ENCODE measurements at regions not wholly inside any gene's neighbourhood (a gene's known extent, or its start where the extent isn't known, plus 50 kb on each side); places are given as distances from the start of the nearest gene placed in this dataset.

GRCh38 chr5:82365744-82366228 lies 87.6 kb upstream of the RPS23 start:
- WGBS (ENCODE audit: extremely low coverage, insufficient coverage, insufficient read length): no CpG with 5 or more reads among the region's 5 CpGs

DNA sequence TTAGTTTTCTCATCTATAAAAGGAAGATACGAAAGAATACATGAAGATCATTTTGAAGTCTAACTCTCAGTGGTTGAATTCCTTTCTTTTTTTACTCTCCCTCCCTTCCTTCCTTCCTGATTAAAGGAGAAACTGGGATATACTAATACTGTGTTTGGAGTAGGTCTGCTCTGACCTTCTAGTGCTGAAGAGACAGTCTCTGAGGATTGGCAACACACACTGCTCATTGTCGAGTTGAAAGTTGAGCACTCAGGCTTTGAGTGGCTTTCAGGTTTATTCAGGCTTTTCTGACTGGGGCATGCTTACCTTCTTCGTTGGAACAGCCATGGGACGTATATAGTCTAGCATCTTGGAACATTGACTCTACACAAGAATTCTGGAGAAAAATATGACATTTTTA lies 86.9 kb upstream of the RPS23 start:
- Histone ChIP-seq H4K91ac (ENCODE audit: low read depth, low read length) (no peak overlapping the region), H3K27ac (ENCODE audit: low read depth, low read length) (no peak overlapping the region), H3K9ac (ENCODE audit: low read length) (no peak overlapping the region), H2BK12ac (ENCODE audit: low read length) (no peak overlapping the region), H2BK120ac (ENCODE audit: insufficient read depth, low read length, poor library complexity) (no peak overlapping the region), H3K4me3 (ENCODE audit: low read depth, low read length) (no peak overlapping the region), H4K8ac (ENCODE audit: low read depth, low read length) (no peak overlapping the region), H3K79me2 (ENCODE audit: control insufficient read depth, insufficient read depth, low read length, poor library complexity) (no peaks in the 10 kb centered on the region), H3K18ac (ENCODE audit: low read length) (no peak overlapping the region), H2BK5ac (ENCODE audit: low read depth, low read length, poor library complexity) (no peak overlapping the region), H3K4me1 (ENCODE audit: control insufficient read depth in 1 of 2, insufficient read depth in 2 of 2, low read length in 2 of 2) (no peaks in the 10 kb centered on the region), H3K4me2 (ENCODE audit: low read length) (no peak overlapping the region), H3K4ac (ENCODE audit: low read depth, low read length) (no peak overlapping the region), H3K23ac (ENCODE audit: low read length) (no peak overlapping the region), H3K9me3 (ENCODE audit: insufficient read depth, low read depth, low read length) (no peaks in the 10 kb centered on the region), H4K12ac (ENCODE audit: low read depth, low read length) (no peak overlapping the region), H3K27me3 (ENCODE audit: insufficient read depth, low read length) (no peaks in the 10 kb centered on the region), H2AFZ (ENCODE audit: insufficient read depth, low read length, poor library complexity) (no peak overlapping the region), H3K36me3 (ENCODE audit: control insufficient read depth in 1 of 2, insufficient read depth in 2 of 2, low read length in 2 of 2) (no peaks in the 10 kb centered on the region), H3K14ac (ENCODE audit: low read length) (no peak overlapping the region), H3K79me1 (ENCODE audit: low read length) (no peaks in the 10 kb centered on the region), H2AK5ac (ENCODE audit: low read length) (no peak overlapping the region)
- no CpG with 5 or more reads among the region's 4 CpGs for WGBS (ENCODE audit: extremely low coverage, insufficient coverage, insufficient read length)
- DNase-seq: no peak

More at GRCh38 chr5:82365744-82366228, 87.6 kb upstream of the RPS23 start:
- Histone ChIP-seq H3K4me1 (ENCODE audit: control insufficient read depth in 1 of 2, insufficient read depth in 2 of 2, low read length in 2 of 2) (no peaks in the 10 kb centered on the region), H3K79me1 (ENCODE audit: low read length) (no peaks in the 10 kb centered on the region), H3K23ac (ENCODE audit: low read length) (no peak overlapping the region), H3K9me3 (ENCODE audit: insufficient read depth, low read depth, low read length) (no peaks in the 10 kb centered on the region), H2AFZ (ENCODE audit: insufficient read depth, low read length, poor library complexity) (no peak overlapping the region), H3K27ac (ENCODE audit: low read depth, low read length) (no peak overlapping the region), H2BK120ac (ENCODE audit: insufficient read depth, low read length, poor library complexity) (no peak overlapping the region), H3K79me2 (ENCODE audit: control insufficient read depth, insufficient read depth, low read length, poor library complexity) (no peaks in the 10 kb centered on the region), H4K91ac (ENCODE audit: low read depth, low read length) (no peak overlapping the region), H3K27me3 (ENCODE audit: insufficient read depth, low read length) (no peaks in the 10 kb centered on the region), H3K4me3 (ENCODE audit: low read depth, low read length) (no peak overlapping the region), H3K4ac (ENCODE audit: low read depth, low read length) (no peak overlapping the region), H2AK5ac (ENCODE audit: low read length) (no peak overlapping the region), H3K36me3 (ENCODE audit: control insufficient read depth in 1 of 2, insufficient read depth in 2 of 2, low read length in 2 of 2) (no peaks in the 10 kb centered on the region), H3K18ac (ENCODE audit: low read length) (no peak overlapping the region), H4K8ac (ENCODE audit: low read depth, low read length) (no peak overlapping the region), H3K9ac (ENCODE audit: low read length) (no peak overlapping the region), H2BK12ac (ENCODE audit: low read length) (no peak overlapping the region), H4K12ac (ENCODE audit: low read depth, low read length) (no peak overlapping the region), H3K14ac (ENCODE audit: low read length) (no peak overlapping the region), H2BK5ac (ENCODE audit: low read depth, low read length, poor library complexity) (no peak overlapping the region), H3K4me2 (ENCODE audit: low read length) (no peak overlapping the region)
- peak in 1 of 2 donors; percentile 16 for DNase-seq

GRCh38 chr5:82364497-82364896 lies 86.3 kb upstream of the RPS23 start:
- Histone ChIP-seq H3K9ac (ENCODE audit: low read length) (no peak overlapping the region), H3K4ac (ENCODE audit: low read depth, low read length) (no peak overlapping the region), H3K27ac (ENCODE audit: low read depth, low read length) (no peak overlapping the region), H3K79me2 (ENCODE audit: control insufficient read depth, insufficient read depth, low read length, poor library complexity) (no peaks in the 10 kb centered on the region), H4K8ac (ENCODE audit: low read depth, low read length) (no peak overlapping the region), H3K9me3 (ENCODE audit: insufficient read depth, low read depth, low read length) (no peaks in the 10 kb centered on the region), H3K27me3 (ENCODE audit: insufficient read depth, low read length) (no peaks in the 10 kb centered on the region), H3K23ac (ENCODE audit: low read length) (no peak overlapping the region), H2BK120ac (ENCODE audit: insufficient read depth, low read length, poor library complexity) (no peak overlapping the region), H3K4me1 (ENCODE audit: control insufficient read depth in 1 of 2, insufficient read depth in 2 of 2, low read length in 2 of 2) (no peaks in the 10 kb centered on the region), H3K4me3 (ENCODE audit: low read depth, low read length) (no peak overlapping the region), H3K79me1 (ENCODE audit: low read length) (no peaks in the 10 kb centered on the region), H2BK12ac (ENCODE audit: low read length) (no peak overlapping the region), H3K36me3 (ENCODE audit: control insufficient read depth in 1 of 2, insufficient read depth in 2 of 2, low read length in 2 of 2) (no peaks in the 10 kb centered on the region), H2BK5ac (ENCODE audit: low read depth, low read length, poor library complexity) (no peak overlapping the region), H4K91ac (ENCODE audit: low read depth, low read length) (no peak overlapping the region), H3K4me2 (ENCODE audit: low read length) (no peak overlapping the region), H2AK5ac (ENCODE audit: low read length) (no peak overlapping the region), H4K12ac (ENCODE audit: low read depth, low read length) (no peak overlapping the region), H2AFZ (ENCODE audit: insufficient read depth, low read length, poor library complexity) (no peak overlapping the region), H3K14ac (ENCODE audit: low read length) (no peak overlapping the region), H3K18ac (ENCODE audit: low read length) (no peak overlapping the region)
- DNase-seq: peak in 1 of 2 donors; percentile 14
- no CpG with 5 or more reads among the region's 5 CpGs for WGBS (ENCODE audit: extremely low coverage, insufficient coverage, insufficient read length)

GRCh38 chr5:82363524-82363923 lies 85.4 kb upstream of the RPS23 start:
- H2BK120ac ChIP-seq (ENCODE audit: insufficient read depth, low read length, poor library complexity): no peak overlapping the region
- H3K4me3 ChIP-seq (ENCODE audit: low read depth, low read length): no peak overlapping the region
- no peak overlapping the region for H4K12ac ChIP-seq (ENCODE audit: low read depth, low read length)
- H3K79me2 ChIP-seq (ENCODE audit: control insufficient read depth, insufficient read depth, low read length, poor library complexity): no peaks in the 10 kb centered on the region
- DNase-seq: no peak
- H2AK5ac ChIP-seq (ENCODE audit: low read length): no peak overlapping the region
- H3K36me3 ChIP-seq (ENCODE audit: control insufficient read depth in 1 of 2, insufficient read depth in 2 of 2, low read length in 2 of 2): no peaks in the 10 kb centered on the region
- no peak overlapping the region for H3K18ac ChIP-seq (ENCODE audit: low read length)
- no peak overlapping the region for H3K4me2 ChIP-seq (ENCODE audit: low read length)
- H2BK12ac ChIP-seq (ENCODE audit: low read length): no peak overlapping the region
- H3K27me3 ChIP-seq (ENCODE audit: insufficient read depth, low read length): no peaks in the 10 kb centered on the region
- H3K23ac ChIP-seq (ENCODE audit: low read length): no peak overlapping the region
- no CpG with 5 or more reads among the region's 4 CpGs for WGBS (ENCODE audit: extremely low coverage, insufficient coverage, insufficient read length)
- no peak overlapping the region for H2AFZ ChIP-seq (ENCODE audit: insufficient read depth, low read length, poor library complexity)
- H3K9ac ChIP-seq (ENCODE audit: low read length): no peak overlapping the region
- H2BK5ac ChIP-seq (ENCODE audit: low read depth, low read length, poor library complexity): no peak overlapping the region
- no peaks in the 10 kb centered on the region for H3K79me1 ChIP-seq (ENCODE audit: low read length)
- no peak overlapping the region for H3K27ac ChIP-seq (ENCODE audit: low read depth, low read length)
- no peaks in the 10 kb centered on the region for H3K4me1 ChIP-seq (ENCODE audit: control insufficient read depth in 1 of 2, insufficient read depth in 2 of 2, low read length in 2 of 2)
- no peak overlapping the region for H4K8ac ChIP-seq (ENCODE audit: low read depth, low read length)
- no peak overlapping the region for H4K91ac ChIP-seq (ENCODE audit: low read depth, low read length)
- no peak overlapping the region for H3K14ac ChIP-seq (ENCODE audit: low read length)
- no peaks in the 10 kb centered on the region for H3K9me3 ChIP-seq (ENCODE audit: insufficient read depth, low read depth, low read length)
- H3K4ac ChIP-seq (ENCODE audit: low read depth, low read length): no peak overlapping the region

All from trophoblast cell (in vitro differentiated cells and primary cell).